NB4 (cell line): ENCODE measurements at regions not wholly inside any gene's neighbourhood (a gene's known extent, or its start where the extent isn't known, plus 50 kb on each side); places are given as distances from the start of the nearest gene placed in this dataset.

Experiments
- MAX ChIP-seq: IDR thresholded peaks from 2 replicates; pipeline ENCODE4 v1.6.1; 2011; ENCODE audit warnings: low read depth, low read length
- MYC ChIP-seq: IDR thresholded peaks from 2 replicates; pipeline ENCODE4 v1.6.1; 2011; ENCODE audit warnings: low read depth, low read length
- POLR2A ChIP-seq: IDR thresholded peaks from 2 replicates; pipeline ENCODE4 v1.6.1; 2011; ENCODE audit warnings: mild to moderate bottlenecking; ENCODE audit not compliant: insufficient read length; ENCODE audit errors: extremely low read depth
- TF ChIP-seq, protein P1 (sequence below): IDR thresholded peaks from one replicate; pipeline ENCODE4 v1.5.1; 2012; ENCODE audit warnings: low read depth, low read length

GRCh38 chr7:138358850-138359341 is 101.2 kb upstream of the TRIM24 start:
- TF ChIP-seq POLR2A (no peak), MAX (no peak), MYC (no peak)
- TF ChIP-seq, protein P1, sequence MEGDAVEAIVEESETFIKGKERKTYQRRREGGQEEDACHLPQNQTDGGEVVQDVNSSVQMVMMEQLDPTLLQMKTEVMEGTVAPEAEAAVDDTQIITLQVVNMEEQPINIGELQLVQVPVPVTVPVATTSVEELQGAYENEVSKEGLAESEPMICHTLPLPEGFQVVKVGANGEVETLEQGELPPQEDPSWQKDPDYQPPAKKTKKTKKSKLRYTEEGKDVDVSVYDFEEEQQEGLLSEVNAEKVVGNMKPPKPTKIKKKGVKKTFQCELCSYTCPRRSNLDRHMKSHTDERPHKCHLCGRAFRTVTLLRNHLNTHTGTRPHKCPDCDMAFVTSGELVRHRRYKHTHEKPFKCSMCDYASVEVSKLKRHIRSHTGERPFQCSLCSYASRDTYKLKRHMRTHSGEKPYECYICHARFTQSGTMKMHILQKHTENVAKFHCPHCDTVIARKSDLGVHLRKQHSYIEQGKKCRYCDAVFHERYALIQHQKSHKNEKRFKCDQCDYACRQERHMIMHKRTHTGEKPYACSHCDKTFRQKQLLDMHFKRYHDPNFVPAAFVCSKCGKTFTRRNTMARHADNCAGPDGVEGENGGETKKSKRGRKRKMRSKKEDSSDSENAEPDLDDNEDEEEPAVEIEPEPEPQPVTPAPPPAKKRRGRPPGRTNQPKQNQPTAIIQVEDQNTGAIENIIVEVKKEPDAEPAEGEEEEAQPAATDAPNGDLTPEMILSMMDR, result no peak
